ENCODE measurements at regions not wholly inside any gene's neighbourhood (a gene's known extent, or its start where the extent isn't known, plus 50 kb on each side); places are given as distances from the start of the nearest gene placed in this dataset.
"Not testable (repeated sequence)": the region's sequence is repeated elsewhere in the genome, so short reads cannot be mapped to it uniquely, and the experiment has no call there.

GRCh38 chr21:9837001-9837400 is 684.4 kb upstream of the TPTE start:
- not testable (repeated sequence) for H3K4me3 Mint-ChIP-seq; H3K27ac Mint-ChIP-seq; DNase-seq; H3K27me3 Mint-ChIP-seq; H3K4me1 Mint-ChIP-seq (ENCODE audit: low read depth in 2 of 2); ATAC-seq (replicated peaks); H3K36me3 Mint-ChIP-seq (ENCODE audit: insufficient read depth)
- H3K9me3 Mint-ChIP-seq: peaks cover 11 to 22% of the 10 kb centered on the region in 2 donors

GRCh38 chr21:9837526-9837925 is 683.9 kb upstream of the TPTE start:
- not testable (repeated sequence) for H3K4me3 Mint-ChIP-seq; H3K27ac Mint-ChIP-seq; H3K27me3 Mint-ChIP-seq; DNase-seq; H3K36me3 Mint-ChIP-seq (ENCODE audit: insufficient read depth); ATAC-seq (replicated peaks); H3K4me1 Mint-ChIP-seq (ENCODE audit: low read depth in 2 of 2)
- H3K9me3 Mint-ChIP-seq: peaks cover 11 to 22% of the 10 kb centered on the region in 2 donors

GRCh38 chr21:9837946-9838737 is 683.2 kb upstream of the TPTE start:
- Mint-ChIP-seq H3K9me3 (peaks cover 14 to 22% of the 10 kb centered on the region in 2 donors), H3K4me3 (no peak overlapping the region), H3K36me3 (ENCODE audit: insufficient read depth) (no peaks in the 10 kb centered on the region), H3K27me3 (no peaks in the 10 kb centered on the region), H3K4me1 (ENCODE audit: low read depth in 2 of 2) (no peaks in the 10 kb centered on the region), H3K27ac (no peak overlapping the region)
- no peak for DNase-seq
- no peak for ATAC-seq (replicated peaks)

- H3K9me3 Mint-ChIP-seq: peaks cover 14 to 22% of the 10 kb centered on the region in 2 donors
- no peak for DNase-seq
- no peaks in the 10 kb centered on the region for H3K27me3 Mint-ChIP-seq
- no peaks in the 10 kb centered on the region for H3K4me1 Mint-ChIP-seq (ENCODE audit: low read depth in 2 of 2)
- H3K27ac Mint-ChIP-seq: no peak overlapping the region
- no peaks in the 10 kb centered on the region for H3K36me3 Mint-ChIP-seq (ENCODE audit: insufficient read depth)
- ATAC-seq (replicated peaks): no peak
- H3K4me3 Mint-ChIP-seq: no peak overlapping the region
Measured at GRCh38 chr21:9838738-9839642, 682.4 kb upstream of the TPTE start.

- H3K9me3 Mint-ChIP-seq; H3K4me1 Mint-ChIP-seq (ENCODE audit: low read depth in 2 of 2); H3K27ac Mint-ChIP-seq; ATAC-seq (replicated peaks); H3K27me3 Mint-ChIP-seq; DNase-seq; H3K36me3 Mint-ChIP-seq (ENCODE audit: insufficient read depth); H3K4me3 Mint-ChIP-seq: not testable (repeated sequence)
Measured at GRCh38 chr21:9844106-9844505, 677.3 kb upstream of the TPTE start.

GRCh38 chr21:9847511-9847910 is 673.9 kb upstream of the TPTE start:
- H3K27ac Mint-ChIP-seq; H3K4me1 Mint-ChIP-seq (ENCODE audit: low read depth in 2 of 2): not testable (repeated sequence)

GRCh38 chr21:9851166-9851565 is 670.2 kb upstream of the TPTE start:
- not testable (repeated sequence) for H3K4me1 Mint-ChIP-seq (ENCODE audit: low read depth in 2 of 2); H3K36me3 Mint-ChIP-seq (ENCODE audit: insufficient read depth); H3K27me3 Mint-ChIP-seq; H3K4me3 Mint-ChIP-seq; H3K9me3 Mint-ChIP-seq; H3K27ac Mint-ChIP-seq; DNase-seq; ATAC-seq (replicated peaks)

More at GRCh38 chr21:9847511-9847910, 673.9 kb upstream of the TPTE start:
- H3K36me3 Mint-ChIP-seq (ENCODE audit: insufficient read depth); H3K4me3 Mint-ChIP-seq; ATAC-seq (replicated peaks); H3K9me3 Mint-ChIP-seq; H3K27me3 Mint-ChIP-seq; DNase-seq: not testable (repeated sequence)

GRCh38 chr21:9851695-9852094 is 669.7 kb upstream of the TPTE start:
- not testable (repeated sequence) for H3K27me3 Mint-ChIP-seq; H3K4me1 Mint-ChIP-seq (ENCODE audit: low read depth in 2 of 2); H3K4me3 Mint-ChIP-seq; H3K36me3 Mint-ChIP-seq (ENCODE audit: insufficient read depth); DNase-seq; ATAC-seq (replicated peaks); H3K27ac Mint-ChIP-seq; H3K9me3 Mint-ChIP-seq

- H3K4me3 Mint-ChIP-seq; H3K4me1 Mint-ChIP-seq (ENCODE audit: low read depth in 2 of 2); H3K9me3 Mint-ChIP-seq; H3K36me3 Mint-ChIP-seq (ENCODE audit: insufficient read depth); ATAC-seq (replicated peaks); H3K27ac Mint-ChIP-seq; H3K27me3 Mint-ChIP-seq; DNase-seq: not testable (repeated sequence)
Measured at GRCh38 chr21:9857563-9857962, 663.8 kb upstream of the TPTE start.

- not testable (repeated sequence) for ATAC-seq (replicated peaks); H3K27me3 Mint-ChIP-seq; H3K4me1 Mint-ChIP-seq (ENCODE audit: low read depth in 2 of 2); H3K9me3 Mint-ChIP-seq; H3K27ac Mint-ChIP-seq; H3K4me3 Mint-ChIP-seq; H3K36me3 Mint-ChIP-seq (ENCODE audit: insufficient read depth); DNase-seq
Measured at GRCh38 chr21:9859865-9860264, 661.5 kb upstream of the TPTE start.

- H3K9me3 Mint-ChIP-seq: not testable (repeated sequence)
Measured at GRCh38 chr21:9862456-9862855, 658.9 kb upstream of the TPTE start.

GRCh38 chr21:9867815-9868214 is 653.6 kb upstream of the TPTE start:
- not testable (repeated sequence) for H3K27ac Mint-ChIP-seq; H3K9me3 Mint-ChIP-seq; H3K4me1 Mint-ChIP-seq (ENCODE audit: low read depth in 2 of 2); DNase-seq; ATAC-seq (replicated peaks); H3K4me3 Mint-ChIP-seq; H3K36me3 Mint-ChIP-seq (ENCODE audit: insufficient read depth); H3K27me3 Mint-ChIP-seq

More at GRCh38 chr21:9862456-9862855, 658.9 kb upstream of the TPTE start:
- not testable (repeated sequence) for DNase-seq; H3K36me3 Mint-ChIP-seq (ENCODE audit: insufficient read depth); H3K4me3 Mint-ChIP-seq; H3K27ac Mint-ChIP-seq; ATAC-seq (replicated peaks); H3K4me1 Mint-ChIP-seq (ENCODE audit: low read depth in 2 of 2); H3K27me3 Mint-ChIP-seq

GRCh38 chr21:9873096-9873495 is 648.3 kb upstream of the TPTE start:
- not testable (repeated sequence) for H3K4me1 Mint-ChIP-seq (ENCODE audit: low read depth in 2 of 2); H3K27me3 Mint-ChIP-seq; H3K4me3 Mint-ChIP-seq; H3K27ac Mint-ChIP-seq; ATAC-seq (replicated peaks); H3K36me3 Mint-ChIP-seq (ENCODE audit: insufficient read depth); DNase-seq; H3K9me3 Mint-ChIP-seq

GRCh38 chr21:9874136-9874535 is 647.2 kb upstream of the TPTE start:
- H3K27ac Mint-ChIP-seq; H3K36me3 Mint-ChIP-seq (ENCODE audit: insufficient read depth); H3K4me1 Mint-ChIP-seq (ENCODE audit: low read depth in 2 of 2); DNase-seq; ATAC-seq (replicated peaks); H3K4me3 Mint-ChIP-seq; H3K27me3 Mint-ChIP-seq: not testable (repeated sequence)
- peaks cover 8 to 12% of the 10 kb centered on the region in 2 donors for H3K9me3 Mint-ChIP-seq

All from effector memory CD8-positive, alpha-beta T cell (primary cell).